ENCODE measurements at regions not wholly inside any gene's neighbourhood (a gene's known extent, or its start where the extent isn't known, plus 50 kb on each side); places are given as distances from the start of the nearest gene placed in this dataset.

DNA sequence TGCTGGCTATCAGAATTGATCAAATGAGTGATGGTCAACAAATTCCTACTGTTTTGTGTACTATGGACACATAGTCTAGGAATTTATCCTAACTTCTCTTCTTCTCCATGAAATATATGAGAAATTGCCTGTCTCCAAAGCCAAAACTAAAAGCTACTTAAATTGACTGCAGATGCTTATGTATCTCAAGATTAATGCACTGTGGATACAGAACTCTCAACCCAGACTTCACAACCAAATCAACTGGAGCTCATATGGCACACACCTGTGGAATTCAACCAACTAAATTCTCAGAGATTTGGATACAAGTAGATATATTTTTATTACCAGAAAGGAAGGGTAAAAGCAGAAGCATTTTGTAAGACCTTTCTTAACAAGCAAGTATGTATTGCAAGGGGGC, 566.1 kb downstream of the LTN1 start:
- ATAC-seq (ENCODE audit: low read depth): no peak
- Mint-ChIP-seq H3K9me3 (no peaks in the 10 kb centered on the region), H3K27ac (no peak overlapping the region), H3K4me1 (no peaks in the 10 kb centered on the region), H3K36me3 (ENCODE audit: low read depth) (no peaks in the 10 kb centered on the region), H3K4me3 (no peak overlapping the region), H3K27me3 (no peaks in the 10 kb centered on the region)
- CTCF ChIA-PET: no interaction called here
- intact Hi-C loops (cut with micrococcal nuclease): no loop called here
- TF ChIP-seq, protein P1, sequence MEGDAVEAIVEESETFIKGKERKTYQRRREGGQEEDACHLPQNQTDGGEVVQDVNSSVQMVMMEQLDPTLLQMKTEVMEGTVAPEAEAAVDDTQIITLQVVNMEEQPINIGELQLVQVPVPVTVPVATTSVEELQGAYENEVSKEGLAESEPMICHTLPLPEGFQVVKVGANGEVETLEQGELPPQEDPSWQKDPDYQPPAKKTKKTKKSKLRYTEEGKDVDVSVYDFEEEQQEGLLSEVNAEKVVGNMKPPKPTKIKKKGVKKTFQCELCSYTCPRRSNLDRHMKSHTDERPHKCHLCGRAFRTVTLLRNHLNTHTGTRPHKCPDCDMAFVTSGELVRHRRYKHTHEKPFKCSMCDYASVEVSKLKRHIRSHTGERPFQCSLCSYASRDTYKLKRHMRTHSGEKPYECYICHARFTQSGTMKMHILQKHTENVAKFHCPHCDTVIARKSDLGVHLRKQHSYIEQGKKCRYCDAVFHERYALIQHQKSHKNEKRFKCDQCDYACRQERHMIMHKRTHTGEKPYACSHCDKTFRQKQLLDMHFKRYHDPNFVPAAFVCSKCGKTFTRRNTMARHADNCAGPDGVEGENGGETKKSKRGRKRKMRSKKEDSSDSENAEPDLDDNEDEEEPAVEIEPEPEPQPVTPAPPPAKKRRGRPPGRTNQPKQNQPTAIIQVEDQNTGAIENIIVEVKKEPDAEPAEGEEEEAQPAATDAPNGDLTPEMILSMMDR (IDR thresholded peaks at IDR 0.05): no peak
- POLR2A ChIA-PET: no interaction called here
- no peak for DNase-seq

DNA sequence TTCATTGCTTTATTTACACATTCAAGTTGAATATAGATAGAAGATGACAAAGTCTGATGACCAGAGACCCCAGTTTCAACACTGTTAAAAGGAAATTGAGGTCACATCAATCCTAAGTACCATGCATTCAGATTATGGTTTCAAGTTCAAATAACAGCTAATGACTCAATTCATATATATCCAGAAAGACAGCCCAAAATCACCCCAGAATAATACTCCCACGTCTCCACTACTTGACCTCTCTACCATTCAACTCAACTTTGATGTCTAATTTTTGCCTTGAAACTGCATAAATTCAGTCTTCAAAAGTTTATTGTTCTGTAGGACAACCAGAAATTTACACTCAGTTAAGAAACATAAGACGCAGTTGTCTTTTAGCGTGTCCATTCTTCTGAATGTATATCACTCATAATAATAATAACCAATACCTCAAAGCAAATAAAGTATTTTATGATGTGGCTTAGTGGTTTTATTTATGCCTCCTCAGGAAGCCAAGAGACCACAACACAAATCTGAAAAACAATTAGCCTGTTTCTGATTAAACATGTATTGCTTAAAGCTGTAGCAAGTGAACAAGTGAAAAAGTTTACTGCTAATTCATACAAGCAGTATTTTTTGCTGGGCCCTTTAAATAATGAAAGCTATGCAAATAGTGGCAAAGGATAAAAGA, 569.0 kb downstream of the LTN1 start:
- H3K9me3 Mint-ChIP-seq: no peaks in the 10 kb centered on the region
- ChIA-PET POLR2A (no interaction called here), CTCF (no interaction called here)
- H3K27me3 Mint-ChIP-seq: no peaks in the 10 kb centered on the region
- H3K27ac Mint-ChIP-seq: no peak overlapping the region
- H3K36me3 Mint-ChIP-seq (ENCODE audit: low read depth): no peaks in the 10 kb centered on the region
- intact Hi-C loops (cut with micrococcal nuclease): no loop called here
- TF ChIP-seq, protein P1 (IDR thresholded peaks at IDR 0.05): no peak
- no peaks in the 10 kb centered on the region for H3K4me1 Mint-ChIP-seq
- ATAC-seq (ENCODE audit: low read depth) (no peak), DNase-seq (no peak)
- no peak overlapping the region for H3K4me3 Mint-ChIP-seq

DNA sequence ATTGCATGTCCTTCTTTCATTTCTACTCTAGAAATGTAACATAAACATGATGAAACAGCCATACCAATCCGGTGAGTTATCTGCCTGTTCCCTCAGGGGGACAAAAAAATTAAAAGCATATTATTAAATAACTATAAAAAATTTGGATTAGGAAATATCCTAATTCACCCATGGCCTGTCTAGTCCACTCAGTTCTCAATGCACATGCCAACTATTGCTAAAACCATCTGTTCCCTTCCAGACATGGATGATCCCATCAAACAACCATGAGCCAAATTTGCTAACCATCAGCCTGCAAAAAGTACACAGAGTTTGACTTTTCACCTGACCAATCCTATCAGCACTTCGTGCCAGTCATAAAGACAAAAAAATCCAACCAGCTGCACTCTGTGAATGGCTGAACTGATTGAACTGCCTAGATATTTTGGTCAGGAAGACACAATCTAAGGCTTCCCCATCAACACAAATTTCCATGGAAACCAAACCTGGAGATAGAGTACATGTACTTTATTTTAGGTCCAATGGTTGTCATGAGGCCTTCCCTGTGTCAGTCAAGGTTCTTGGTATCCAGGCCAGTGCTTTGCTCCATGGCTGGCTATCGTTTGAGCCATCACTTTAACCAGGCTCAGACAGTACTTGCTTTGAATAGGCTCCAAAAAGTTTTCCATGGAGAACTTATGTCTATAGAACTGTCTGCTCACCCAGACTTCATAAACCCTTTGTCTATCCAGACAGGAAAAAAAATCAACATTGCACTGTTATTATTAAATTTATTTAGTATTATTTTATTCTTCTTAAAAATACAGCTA, 570.8 kb downstream of the LTN1 start:
- no peaks in the 10 kb centered on the region for H3K4me1 Mint-ChIP-seq
- TF ChIP-seq, protein P1 (IDR thresholded peaks at IDR 0.05): no peak
- ChIA-PET CTCF (no interaction called here), POLR2A (no interaction called here)
- H3K27me3 Mint-ChIP-seq: no peaks in the 10 kb centered on the region
- no peaks in the 10 kb centered on the region for H3K36me3 Mint-ChIP-seq (ENCODE audit: low read depth)
- H3K27ac Mint-ChIP-seq: no peak overlapping the region
- no peaks in the 10 kb centered on the region for H3K9me3 Mint-ChIP-seq
- DNase-seq (no peak), ATAC-seq (ENCODE audit: low read depth) (no peak)
- H3K4me3 Mint-ChIP-seq: no peak overlapping the region
- intact Hi-C loops (cut with micrococcal nuclease): no loop called here

DNA sequence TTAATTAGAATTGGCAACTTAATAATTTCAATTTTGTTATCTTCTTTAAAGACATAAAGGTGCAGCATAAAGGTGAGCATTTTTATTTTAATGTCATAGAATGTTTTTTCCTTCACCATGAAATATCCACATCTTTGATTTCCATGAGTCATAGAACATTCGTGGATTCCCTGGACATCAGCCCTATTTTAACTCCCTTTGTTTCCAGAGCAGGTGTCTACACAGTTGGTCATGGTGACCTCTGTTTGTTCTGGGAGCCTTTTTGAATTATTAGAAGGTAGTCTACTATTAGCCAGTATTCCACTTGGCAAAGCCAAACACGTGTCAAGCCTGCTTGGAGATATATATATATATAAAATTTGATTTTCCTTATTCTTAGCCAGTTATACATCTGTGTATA, 572.9 kb downstream of the LTN1 start:
- Mint-ChIP-seq H3K36me3 (ENCODE audit: low read depth) (no peaks in the 10 kb centered on the region), H3K27me3 (no peaks in the 10 kb centered on the region), H3K9me3 (no peaks in the 10 kb centered on the region), H3K4me3 (no peak overlapping the region), H3K27ac (no peak overlapping the region), H3K4me1 (no peaks in the 10 kb centered on the region)
- no peak for ATAC-seq (ENCODE audit: low read depth)
- TF ChIP-seq, protein P1 (IDR thresholded peaks at IDR 0.05): no peak
- ChIA-PET CTCF (no interaction called here), POLR2A (no interaction called here)
- intact Hi-C loops (cut with micrococcal nuclease): no loop called here
- DNase-seq: no peak

DNA sequence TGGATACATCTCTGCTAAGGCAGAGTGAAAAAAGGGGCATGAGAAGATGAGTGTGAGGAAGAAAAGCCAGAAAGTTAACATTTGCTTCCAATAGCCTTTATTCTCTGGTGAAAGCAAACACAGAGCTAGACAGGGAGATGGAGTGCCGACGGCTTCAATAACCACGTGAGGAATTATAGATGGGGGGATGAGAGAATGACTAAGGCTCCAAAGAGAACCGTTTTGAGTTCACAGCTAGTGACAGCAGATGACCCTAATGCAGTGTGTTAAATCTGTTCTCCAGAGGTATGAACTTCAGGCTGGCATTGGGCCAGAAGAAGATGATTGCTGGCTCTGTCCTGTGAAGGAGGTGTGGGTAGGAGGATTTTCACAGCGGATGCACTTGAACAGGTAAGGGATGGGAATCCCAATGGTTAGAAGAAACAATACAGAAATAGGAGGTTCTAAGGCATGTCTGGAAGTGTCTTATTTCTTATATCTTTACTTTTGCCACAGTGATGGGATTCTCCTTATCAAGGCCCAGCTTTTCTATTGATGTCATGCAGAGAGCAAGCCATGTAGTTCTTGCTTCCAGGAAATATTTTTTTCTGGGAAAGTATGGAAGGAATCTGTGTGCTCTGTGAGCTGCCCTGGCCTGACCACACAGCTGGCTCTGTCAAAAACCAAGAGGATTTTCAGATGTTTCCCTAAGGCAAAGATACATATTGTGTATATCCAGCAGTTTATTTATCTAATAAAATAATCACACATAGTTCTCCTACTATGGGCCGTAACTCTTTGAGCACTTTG, 573.8 kb downstream of the LTN1 start:
- POLR2A ChIA-PET: no interaction called here
- H3K4me1 Mint-ChIP-seq: no peaks in the 10 kb centered on the region
- no peak overlapping the region for H3K4me3 Mint-ChIP-seq
- H3K27ac Mint-ChIP-seq: no peak overlapping the region
- intact Hi-C loops (cut with micrococcal nuclease): no loop called here
- H3K36me3 Mint-ChIP-seq (ENCODE audit: low read depth): no peaks in the 10 kb centered on the region
- no peaks in the 10 kb centered on the region for H3K9me3 Mint-ChIP-seq
- no peak for ATAC-seq (ENCODE audit: low read depth)
- DNase-seq: no peak
- no peaks in the 10 kb centered on the region for H3K27me3 Mint-ChIP-seq
- TF ChIP-seq, protein P1 (IDR thresholded peaks at IDR 0.05): no peak
- CTCF ChIA-PET: no interaction called here

All from activated B cell treated with CpG ODN at 0.5 μM for 24 hours (primary cell).